ENCODE measurements at regions not wholly inside any gene's neighbourhood (a gene's known extent, or its start where the extent isn't known, plus 50 kb on each side); places are given as distances from the start of the nearest gene placed in this dataset.

DNA sequence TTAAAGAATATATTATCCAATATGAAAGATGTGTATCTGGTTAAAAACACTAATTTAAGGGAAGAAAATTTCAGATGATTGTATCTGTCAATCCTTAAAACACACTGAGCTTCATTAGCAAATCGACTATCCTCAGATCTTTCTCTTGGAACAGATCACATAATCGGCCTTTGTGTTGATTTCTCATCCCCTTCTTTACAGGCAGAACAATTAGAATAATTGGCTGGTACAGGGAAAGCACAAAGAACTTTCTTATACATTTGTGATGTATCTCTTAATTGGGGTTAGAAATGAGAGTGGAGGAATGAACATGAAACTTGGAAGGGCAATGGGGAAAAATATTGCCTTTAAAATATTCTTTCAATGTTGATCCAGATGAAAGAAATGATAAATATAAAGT, 662.1 kb downstream of the TLE4 start:
- no peak for DNase-seq (ENCODE audit: low read depth in 2 of 2)

DNA sequence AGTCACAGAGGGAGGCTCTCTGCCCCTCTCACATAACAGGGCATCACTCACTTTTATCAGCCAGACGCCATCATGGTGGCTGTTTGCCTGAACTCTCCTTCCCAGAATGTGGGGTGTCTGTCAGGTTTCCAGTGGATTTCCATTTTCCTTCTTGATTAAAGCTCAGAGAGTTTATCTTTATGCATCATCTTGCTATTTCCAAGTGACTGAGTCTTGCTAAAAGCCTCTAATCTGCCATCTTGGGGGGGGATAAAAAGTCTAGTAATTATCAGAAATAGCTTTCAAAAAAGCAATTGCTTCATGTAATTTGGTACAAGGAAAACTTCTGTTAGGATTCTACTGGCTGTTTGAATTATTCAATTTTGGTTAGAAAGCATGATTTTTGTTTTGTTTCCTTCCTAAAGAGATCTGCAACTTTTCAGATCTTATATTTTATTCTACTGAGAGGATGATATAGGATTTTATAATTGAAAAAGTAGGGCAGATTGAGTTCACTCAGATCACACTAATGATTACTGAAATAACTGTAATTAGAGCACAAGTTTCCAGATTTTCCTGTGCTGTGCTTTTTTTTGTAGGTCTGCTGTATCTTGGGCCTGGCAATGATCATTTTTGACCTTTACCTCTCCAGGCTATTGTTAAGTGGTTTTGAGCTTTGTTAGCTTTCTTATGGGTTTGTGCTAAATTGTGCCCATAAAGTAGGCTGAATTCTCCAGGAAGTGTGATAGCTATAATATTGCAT, 661.5 kb downstream of the TLE4 start:
- DNase-seq (ENCODE audit: low read depth in 2 of 2), result no peak

DNA sequence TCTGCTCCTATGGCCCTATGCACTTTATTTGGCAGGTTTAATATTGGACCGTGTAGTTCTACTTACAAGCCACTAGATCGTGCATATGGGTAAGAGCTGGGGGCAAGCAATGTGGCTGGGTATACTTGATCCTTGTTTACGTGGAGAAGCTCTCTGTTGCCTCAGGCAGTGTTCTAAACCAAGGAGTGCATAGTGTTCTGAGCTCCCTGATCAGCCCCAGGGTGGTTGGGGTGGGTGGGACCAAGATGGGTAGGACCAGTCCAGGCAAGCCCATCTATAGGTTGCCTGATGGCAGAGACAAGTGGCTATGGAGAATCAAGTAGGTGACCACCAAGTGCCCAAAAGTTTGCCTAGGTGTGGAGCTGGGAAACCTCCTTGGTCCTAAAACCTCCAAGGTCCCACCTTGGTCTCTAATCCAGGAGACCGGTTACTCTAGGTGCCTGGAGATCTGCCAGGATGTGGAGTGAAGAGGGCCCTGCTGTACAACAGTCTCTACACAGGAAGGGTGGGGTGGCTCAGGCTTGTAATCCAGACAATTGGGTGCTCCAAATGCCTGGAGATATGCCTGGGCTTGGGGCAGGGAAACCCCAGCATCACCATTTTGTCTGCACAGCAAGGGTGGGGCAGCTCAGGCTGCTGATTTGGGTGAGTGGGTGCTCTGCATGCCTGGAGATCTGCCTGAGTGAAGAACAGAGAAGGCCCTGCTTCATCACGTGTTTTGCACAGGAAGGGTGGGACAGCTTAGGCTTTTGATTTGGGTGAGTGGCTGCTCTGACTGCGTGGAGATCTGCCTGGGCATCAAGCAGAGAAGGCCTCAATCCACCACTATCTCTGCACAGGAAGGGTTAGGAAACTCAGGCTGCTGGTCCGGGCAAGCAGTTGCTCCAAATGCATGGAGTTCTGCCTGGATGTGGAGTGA, 659.8 kb downstream of the TLE4 start:
- no peak for DNase-seq (ENCODE audit: low read depth in 2 of 2)

DNA sequence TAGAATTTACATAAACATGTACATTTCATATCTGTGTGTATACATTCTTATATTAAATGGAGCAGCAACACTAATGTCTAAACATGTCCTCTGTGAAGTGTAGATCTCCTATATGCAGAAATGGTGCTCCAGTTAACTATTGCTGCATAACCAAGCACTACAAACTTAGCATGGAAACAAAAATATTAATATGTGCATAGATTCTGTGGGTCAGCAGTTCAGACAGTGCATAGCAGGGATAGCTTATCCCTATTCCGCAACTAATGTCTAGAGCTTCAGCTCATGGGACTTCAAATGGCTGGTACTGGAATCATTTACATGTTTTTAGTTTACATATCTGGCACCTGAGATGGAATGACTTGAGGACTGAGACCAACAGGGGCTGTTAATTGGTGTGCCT, 652.1 kb downstream of the TLE4 start:
- no peak for DNase-seq (ENCODE audit: low read depth in 2 of 2)

DNA sequence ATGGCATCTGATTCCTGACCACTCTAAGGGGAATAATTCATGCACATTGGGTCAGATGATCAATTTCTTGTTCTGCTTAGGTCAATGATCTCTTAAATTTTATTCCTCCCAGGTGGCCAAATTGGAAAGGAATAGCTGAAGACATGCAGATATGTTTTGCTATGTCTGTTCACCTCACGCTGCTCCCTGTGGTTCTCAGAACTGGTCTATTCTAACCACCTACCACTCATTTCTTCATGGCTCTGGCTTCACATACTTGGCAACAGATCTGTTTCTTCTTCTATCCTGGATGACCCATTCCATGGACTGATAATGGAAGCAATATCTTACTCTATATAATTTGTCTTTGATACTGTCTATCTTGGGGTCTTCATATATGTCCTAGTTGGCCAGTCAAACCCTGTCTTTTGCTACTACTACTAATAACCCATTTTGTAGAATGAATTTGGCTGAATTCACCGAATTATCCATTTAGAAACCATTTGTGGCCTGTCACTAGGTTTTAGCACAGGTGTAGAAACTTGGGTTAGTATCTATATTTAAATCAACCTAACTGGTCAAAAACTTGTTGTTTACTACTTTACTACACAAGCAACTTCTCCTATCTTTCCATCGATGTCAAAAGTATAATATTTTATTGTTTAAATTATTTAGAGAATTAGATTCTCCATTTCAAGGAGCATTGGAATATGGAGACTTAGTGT, 650.9 kb downstream of the TLE4 start:
- no peak for DNase-seq (ENCODE audit: low read depth in 2 of 2)

DNA sequence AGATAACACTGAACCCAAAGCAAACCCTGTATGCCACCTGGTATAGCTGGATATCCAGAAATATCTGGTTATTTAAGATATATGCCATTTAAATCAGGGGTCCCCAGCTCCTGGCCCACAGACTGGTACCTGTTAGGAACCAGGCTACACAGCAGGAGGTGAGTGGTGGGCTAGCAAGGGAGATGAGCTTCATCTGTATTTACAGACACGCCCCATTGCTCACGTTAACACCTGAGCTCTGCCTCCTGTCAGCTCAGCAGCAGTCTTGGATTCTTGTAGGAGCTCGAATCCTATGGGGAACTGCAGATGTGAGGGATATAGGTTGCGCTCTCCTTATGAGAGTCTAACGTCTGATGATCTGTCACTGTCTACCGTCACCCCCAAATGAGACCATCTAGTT, 646.6 kb downstream of the TLE4 start:
- no peak for DNase-seq (ENCODE audit: low read depth in 2 of 2)

DNA sequence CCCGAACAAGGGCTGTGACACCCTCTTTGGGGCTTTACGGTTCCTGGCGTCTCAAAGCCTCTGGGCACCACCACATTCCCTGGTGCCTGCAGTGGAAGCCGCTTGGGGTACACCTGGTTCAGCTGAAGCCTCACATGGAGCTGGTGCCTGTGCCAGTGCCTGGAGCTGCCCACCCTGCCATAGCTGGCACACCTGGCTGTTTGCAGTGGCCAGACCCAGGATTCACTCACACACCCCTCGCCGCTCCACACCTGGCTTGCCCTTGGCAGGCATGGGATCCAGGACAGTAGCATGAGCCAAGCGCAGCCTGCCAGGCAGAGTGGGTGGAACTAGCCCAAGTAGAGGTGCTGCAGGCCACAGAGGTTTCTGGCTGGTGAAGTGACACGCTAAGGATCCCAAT, 641.8 kb downstream of the TLE4 start:
- no peak for DNase-seq (ENCODE audit: low read depth in 2 of 2)

DNA sequence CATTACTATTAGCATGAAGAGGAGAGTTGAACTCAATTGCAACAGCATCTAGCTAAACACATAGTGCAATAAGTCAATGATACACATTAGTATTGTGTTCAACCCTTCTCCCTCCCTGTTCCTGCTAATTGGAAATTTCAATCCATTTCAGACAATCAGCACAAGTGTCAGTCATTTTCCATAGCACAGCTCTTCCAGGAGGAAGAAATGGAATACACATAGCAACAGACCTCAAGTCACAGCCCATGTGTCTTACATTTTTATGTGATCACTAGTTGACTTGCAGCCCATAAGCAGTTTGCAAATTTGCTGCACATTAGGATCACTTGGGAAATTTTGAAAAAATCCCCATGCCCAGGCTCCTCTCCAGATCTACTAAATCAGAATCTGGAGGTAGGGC, 636.9 kb downstream of the TLE4 start:
- no peak for DNase-seq (ENCODE audit: low read depth in 2 of 2)

DNA sequence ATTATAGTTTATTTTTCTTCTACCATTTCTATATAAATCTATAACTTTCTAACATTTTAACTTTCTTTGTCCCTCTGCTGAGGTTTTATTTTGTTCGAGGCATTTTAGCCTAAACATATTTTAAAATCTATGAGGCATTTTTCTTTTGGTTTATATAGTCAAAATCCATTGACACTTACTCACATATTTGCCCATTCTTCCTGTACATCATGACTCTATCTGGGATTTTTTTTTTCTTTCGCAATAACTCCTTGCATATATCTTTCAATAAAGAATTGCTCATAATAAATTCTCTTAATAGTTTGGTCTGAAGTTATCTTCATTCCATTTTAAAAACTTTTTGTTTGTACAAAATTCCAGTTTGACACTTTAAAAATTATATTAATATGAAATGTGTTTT, 632.3 kb downstream of the TLE4 start:
- no peak for DNase-seq (ENCODE audit: low read depth in 2 of 2)

DNA sequence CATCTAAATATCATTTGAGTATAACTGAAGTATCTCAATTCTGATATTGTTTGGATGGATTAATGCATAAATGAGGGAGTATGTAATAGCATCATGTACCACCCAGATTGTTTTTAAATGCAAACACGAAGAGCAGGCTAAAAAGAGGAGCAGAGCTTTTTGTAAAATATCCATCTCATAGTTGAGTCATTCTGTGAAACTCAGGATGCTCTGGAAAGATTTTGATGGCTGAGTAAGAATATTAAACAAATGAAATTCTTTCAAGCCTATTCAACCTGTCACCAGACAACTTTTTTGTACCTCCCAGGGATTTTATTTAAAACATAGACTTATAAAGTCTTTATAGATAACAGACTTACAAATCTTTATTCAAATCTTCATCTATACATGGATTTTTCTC, 625.9 kb downstream of the TLE4 start:
- no peak for DNase-seq (ENCODE audit: low read depth in 2 of 2)

DNA sequence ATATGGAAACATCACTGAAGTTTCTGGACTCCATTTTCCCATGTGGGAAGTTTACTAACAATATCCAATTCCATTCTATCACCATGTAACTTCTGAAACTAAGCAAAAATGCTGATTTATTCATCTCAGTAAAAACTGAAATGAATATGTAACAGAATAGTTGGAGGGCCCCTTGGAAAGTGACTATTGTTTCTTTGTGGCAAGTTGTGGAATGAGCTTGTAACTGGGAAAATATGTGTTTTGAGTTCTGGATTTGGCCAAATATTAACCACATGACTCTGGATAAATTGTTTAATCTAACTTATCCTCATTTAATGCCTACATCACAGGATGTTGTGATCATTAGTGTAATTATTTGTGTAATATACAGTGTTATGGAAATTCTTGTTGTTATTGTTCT, 619.3 kb downstream of the TLE4 start:
- DNase-seq (ENCODE audit: low read depth in 2 of 2), result no peak

DNA sequence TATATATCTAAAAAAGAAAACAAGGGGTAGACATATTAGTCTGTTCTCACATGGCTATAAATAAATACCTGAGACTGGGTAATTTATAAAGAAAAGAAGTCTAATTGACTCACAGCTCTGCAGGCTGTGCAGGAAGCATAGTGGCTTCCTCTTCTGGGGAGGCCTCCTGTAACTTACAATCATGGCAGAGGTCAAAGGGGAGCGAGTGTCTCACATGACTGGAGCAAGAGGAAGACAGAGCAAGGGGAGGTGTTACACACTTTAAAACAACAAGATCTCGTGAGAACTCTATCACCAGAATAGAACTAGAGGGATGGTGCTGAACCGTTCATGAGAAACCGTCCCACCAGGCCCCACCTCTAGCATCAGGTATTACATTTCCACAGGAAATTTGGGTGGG, 616.8 kb downstream of the TLE4 start:
- DNase-seq (ENCODE audit: low read depth in 2 of 2), result no peak

DNA sequence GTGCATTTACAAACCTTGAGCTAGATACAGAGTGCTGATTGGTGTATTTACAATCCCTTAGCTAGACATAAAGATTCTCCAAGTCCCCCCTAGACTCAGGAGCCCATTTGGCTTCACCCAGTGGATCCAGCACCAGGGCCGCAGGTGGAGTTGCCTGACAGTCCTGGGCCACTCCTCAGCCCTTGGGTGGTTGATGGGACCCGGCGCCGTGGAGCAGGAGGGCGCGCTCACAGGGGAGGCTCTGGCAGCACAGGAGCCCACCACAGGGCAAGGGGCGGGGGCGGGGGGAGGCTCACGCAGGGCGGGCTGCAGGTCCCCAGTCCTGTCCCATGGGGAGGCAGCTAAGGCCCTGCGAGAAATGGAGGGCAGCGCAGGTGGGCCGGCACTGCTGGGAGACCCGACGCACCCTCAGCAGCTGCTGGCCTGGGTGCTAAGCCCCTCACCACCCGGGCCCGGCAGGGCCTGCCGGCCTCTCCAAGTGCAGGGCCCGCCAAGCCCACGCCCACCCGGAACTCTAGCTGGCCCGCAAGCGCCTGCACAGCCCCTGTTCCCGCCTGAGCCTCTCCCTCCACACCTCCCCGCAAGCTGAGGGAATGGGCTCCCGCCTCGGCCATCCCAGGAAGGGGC, 613.5 kb downstream of the TLE4 start:
- DNase-seq (ENCODE audit: low read depth in 2 of 2), result no peak

DNA sequence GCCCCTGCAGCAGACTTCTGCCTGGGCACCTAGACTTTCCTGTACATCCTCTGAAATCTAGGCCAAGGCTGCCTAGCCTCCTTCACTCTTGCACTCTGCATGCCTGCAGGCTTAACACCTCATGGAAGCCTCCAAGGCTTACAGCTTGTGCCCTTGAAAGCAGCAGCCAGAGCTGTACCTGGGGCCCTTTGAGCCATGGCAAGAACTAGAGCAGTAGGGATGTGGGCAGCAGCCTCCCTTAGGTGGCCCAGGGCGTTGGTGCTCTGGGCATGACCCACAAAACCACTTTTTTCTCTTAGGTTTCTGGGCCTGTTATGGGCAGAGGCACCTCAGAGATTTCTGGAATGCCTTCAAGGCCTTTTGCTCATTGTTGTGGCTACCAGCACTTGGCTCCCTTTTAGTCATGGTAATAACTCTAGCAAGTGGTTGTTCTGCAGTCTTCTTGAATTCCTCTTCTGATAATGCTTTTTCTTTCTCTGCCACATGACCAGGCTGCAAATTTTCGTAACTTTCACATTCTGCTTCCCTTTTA, 606.2 kb downstream of the TLE4 start:
- no peak for DNase-seq (ENCODE audit: low read depth in 2 of 2)

DNA sequence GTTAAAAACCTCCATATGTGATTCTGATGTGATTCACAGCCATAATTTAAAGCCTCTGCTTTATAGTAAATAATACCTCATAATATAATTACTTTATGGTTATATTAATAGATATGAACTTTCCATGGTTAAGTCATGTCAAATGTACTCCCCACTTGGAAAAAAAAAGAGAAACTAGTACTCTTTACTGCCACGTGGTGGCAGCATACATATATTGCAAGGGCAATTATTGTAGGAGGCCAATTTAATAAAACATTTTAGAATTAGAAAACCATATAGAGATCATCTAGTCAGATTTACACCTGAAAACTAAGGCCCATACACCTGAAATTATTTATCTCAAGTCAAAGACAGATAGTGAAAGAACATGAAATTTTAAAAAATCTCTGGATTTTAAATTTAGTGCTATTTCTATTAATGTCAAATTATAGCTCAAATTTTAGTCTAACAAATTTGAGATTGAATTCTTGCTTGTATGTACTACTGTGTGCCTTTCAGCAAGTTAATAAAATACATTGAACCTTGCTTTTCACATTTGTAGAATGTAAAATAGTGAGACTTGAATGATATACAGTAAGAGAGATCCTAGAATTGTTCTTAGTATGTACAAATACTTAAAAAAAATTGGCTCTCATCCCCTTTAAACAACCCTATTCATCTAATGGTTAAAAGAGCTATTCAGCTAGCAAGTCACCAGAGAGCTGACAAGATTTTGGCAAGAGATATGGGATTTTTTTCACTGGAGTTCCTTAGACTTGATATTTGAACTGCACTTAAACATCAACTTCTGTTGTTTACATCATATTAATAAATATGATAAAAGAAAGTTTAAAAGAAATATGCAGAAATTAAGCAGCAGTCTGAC, 603.8 kb downstream of the TLE4 start:
- DNase-seq (ENCODE audit: low read depth in 2 of 2), result no peak

DNA sequence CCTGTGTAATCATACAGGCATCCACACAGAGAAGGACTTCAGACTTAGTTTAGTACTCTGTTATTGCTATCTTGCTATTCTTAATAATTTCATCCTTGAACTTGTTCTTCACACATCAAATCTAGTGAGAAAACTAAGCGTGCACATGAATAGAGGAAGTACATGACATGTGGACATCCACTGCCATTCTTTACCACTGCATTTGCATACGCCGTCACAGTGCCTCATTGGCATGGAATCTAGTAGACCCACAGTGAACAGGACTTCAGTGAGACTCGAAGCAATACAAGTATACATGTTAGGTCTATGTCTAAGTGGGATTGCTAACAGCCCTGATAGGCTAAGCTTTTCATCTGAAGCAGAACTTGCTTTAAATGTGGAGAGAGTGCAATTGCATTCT, 592.1 kb downstream of the TLE4 start:
- DNase-seq (ENCODE audit: low read depth in 2 of 2), result no peak

DNA sequence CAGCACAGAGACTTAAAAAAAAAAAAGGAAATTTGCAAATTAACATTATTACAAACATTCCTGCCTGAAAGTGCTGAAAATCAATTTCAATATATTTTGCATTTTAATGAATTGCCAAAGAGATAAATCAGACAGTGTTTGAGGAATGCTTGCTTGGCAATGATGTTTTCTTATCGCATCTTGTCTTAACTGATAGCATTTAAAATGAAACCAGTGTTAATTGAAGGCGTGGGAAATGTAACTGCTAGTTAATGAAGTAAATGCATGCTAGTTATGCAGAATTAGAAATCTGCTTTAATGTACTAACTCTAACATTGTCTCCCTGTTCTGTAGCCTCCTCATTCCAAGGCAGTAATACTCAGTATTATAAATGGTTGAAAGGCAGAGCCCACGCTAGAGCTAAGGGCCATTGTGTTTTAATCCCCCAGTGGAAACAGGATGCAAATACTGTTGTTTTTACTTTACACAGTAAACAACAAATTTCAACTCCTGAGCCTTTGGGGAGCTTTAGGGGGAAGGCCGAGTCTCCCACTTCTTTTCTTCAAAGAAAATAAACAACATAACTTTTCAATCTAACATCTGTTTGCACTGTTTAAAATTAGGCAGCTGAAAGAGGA, 586.9 kb downstream of the TLE4 start:
- no peak for DNase-seq (ENCODE audit: low read depth in 2 of 2)

DNA sequence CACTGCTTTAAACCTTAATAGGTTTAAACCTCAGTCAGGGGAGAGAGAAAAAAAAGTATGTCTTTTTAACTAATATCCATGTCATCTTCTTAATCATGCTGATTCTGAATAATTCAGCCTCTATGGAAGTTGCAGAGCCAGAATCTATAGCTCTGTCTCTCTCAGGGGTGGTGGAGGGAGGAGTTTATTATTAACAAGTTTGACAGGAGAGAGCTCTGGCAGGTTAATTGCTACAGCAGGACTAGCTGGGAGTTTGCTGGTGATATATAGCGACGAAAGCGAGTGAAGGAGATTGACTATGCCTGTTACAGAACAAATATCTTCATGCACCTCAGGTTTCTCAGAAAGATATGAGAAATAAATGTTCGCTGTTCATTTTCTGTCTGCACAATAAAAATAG, 586.4 kb downstream of the TLE4 start:
- no peak for DNase-seq (ENCODE audit: low read depth in 2 of 2)

DNA sequence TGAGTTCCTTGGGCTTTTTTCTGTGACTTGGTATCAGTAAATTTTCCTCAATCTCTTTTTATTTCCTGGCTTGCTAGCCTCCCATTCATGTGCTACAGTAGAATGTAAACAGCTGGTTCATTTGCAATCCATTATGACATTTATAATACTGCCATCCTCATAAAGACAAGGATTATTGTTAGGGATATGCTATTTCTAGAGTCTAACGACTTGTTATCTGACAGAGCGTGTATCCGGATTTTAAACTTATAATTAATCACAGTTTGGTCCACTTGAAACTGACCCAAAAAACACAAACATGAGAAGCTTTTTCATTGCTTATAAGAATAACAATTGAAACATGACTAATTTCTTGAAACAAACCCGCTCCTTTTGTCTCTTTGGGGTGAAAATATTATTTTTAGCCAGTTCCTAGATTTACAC, 585.8 kb downstream of the TLE4 start:
- DNase-seq (ENCODE audit: low read depth in 2 of 2), result no peak

DNA sequence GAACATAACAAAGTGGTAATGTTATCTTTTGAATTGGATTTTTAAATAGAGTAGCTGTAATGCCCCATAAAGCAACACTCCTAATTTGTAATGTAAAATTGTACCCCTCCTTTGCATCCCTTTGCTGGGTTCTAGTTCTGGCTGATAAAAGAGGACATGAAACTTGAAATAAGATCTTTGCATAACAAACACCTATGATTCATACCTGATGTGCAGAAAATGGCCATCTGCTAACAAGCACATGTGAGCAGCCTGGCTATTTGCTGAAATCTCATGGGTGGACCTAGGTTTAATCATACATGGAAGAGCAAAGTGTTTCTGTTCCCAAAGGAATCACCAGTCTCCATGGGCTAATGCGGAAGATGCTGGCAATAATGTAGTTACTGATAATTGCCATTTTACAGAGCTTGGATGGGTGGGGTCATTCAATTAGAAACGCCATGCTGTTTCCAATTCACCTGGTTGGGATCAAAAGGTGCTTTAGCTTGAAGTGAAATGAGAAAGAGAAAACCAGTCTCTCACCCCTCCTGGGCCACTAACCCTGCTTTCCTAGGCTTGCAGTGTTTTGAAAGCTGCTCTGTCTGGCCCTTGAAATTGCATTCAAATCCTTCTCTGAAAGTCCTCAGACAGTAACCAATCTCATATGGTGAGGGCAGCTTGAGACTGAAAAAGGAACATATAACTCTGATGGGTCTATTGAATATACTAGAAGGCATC, 585.1 kb downstream of the TLE4 start:
- no peak for DNase-seq (ENCODE audit: low read depth in 2 of 2)

Data from activated CD8-positive, alpha-beta memory T cell treated with anti-CD3 and anti-CD28 coated beads for 4 hours (primary cell).